NOMO-1 treated with DMSO at 0.1 percent for 48 hours (cell line): ENCODE measurements at regions not wholly inside any gene's neighbourhood (a gene's known extent, or its start where the extent isn't known, plus 50 kb on each side); places are given as distances from the start of the nearest gene placed in this dataset.
"Not testable (repeated sequence)": the region's sequence is repeated elsewhere in the genome, so short reads cannot be mapped to it uniquely, and the experiment has no call there.

Source experiments
- DNase-seq: peaks from one replicate; lab custom pipeline; 2025; ENCODE audit not compliant: unreplicated experiment; lab: John Stamatoyannopoulos, UW

DNA sequence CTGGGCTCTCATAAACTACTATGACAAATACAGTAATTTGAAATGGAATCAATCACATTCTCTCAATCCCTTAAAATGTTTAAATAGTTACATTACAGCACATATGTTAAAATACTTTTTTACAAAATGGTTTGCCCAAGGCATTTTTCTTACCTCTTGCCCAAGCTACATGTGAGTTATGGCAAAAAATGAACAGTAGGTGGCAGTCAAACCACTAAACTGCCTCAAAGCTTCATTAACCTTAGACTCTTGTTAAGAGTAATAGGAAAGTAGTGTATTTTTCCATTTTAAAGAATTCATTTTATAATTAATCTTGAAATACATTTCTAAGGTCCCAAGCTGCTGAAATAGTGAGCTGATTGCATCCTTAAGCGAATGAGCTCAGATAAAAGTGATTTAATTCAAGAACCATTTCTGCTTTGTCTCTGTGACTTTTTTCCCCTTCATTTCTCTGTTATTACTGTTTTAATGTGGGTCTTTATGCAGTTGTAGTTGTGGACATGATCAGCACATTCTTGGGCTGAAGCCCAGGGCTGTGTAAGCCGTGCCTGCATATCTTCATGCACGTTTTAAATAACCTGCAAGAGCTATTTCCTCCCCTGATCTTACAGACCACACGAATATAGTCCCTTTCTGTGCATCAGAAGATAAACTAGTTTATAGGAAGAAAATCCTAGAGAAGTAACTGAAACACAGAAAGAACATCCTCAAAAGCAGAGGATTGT is 311.8 kb downstream of the LNPK start:
- peak; percentile 49 for DNase-seq

DNA sequence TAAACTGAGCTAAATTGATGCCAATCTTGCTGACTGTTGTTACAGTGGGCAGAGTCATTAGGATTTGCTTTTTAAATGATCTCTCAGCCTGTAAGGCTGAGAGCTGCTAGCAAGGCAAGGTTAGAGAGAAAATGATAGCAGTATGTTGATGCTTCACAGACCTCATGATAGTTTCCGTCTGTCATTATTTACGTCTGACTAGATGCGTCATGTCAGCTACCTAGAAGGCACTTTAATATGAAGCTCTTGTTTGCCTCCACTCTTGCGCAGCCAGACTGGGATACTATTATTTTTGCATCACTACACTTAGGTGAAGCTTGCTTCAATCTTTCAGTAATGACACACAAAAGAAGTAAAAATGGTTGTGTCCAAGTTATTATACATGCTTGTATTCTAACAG is 313.8 kb downstream of the LNPK start:
- DNase-seq = no peak

DNA sequence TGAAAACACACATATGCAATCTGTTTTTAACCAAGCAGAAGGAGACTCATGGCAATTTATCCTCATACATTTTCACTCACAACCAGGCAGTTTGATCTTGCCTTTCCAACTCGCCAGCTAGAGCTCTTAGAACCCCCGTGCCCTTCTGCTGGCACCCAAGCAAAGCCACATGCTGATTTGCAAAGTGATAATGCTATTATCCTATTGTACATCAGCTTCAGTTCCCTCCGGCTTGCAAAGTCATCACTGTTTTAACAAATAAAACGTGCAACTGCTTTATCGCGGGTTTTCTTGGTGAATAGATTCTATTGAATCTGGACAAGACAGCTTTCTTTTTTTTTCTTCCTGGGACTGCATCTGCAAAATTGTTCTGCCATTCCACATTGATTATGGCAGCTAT is 314.6 kb downstream of the LNPK start:
- DNase-seq = no peak

DNA sequence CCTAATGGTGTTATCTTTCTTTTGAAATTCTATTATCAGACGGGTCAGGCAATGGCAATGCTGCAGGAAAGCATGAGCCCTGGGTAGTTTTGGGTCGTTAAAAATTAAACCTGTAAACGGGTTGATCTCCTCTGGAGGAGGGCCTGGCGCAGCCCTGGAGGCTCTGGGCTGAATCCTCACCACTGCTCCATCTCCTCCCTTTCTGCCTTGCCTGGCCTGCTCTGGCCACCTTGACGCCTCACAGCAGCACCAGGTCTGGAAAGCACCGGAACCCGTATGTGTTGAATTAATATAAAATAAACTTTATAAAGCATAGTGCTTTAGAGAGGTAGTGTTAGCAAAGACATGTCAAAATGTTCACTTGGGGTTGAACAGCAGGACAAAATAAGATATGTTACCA is 316.1 kb downstream of the LNPK start:
- no peak for DNase-seq

DNA sequence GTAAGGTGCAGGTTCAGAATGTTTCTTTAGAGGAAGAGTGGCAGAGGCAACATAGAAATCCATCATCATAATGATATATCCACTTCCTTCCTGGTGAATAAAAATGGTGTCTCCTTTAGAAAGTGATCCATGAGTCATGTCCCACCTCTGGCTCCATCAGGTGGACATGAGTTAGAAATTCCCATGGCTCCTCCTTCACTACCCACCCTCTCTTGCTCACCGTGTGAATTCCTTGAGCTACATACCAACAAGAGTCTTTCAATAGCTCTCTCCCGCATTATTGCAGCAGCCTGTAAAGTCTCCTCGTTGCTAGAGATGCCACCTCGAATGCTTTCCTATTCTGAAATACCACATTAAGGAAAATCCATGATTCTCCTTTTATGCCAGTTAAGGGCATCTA is 317.6 kb downstream of the LNPK start:
- DNase-seq = no peak

DNA sequence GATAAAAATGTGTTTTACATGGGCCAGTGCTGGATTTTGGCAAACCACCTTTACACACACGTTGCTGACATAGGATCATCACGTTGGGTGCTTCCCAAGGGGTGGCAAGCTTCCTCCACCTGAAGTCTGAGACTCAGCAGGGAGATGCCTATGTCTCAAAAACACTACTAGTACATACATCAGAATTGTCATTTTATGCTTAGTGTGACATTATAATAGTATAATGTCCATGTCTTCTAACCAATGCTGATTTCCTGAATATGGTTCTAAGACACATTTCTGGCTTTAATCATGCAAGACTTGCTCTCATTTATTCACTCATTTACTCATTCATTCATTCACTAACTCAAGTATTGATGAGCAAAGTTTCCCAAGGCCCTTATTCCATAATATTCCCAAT is 322.3 kb downstream of the LNPK start:
- no peak for DNase-seq

DNA sequence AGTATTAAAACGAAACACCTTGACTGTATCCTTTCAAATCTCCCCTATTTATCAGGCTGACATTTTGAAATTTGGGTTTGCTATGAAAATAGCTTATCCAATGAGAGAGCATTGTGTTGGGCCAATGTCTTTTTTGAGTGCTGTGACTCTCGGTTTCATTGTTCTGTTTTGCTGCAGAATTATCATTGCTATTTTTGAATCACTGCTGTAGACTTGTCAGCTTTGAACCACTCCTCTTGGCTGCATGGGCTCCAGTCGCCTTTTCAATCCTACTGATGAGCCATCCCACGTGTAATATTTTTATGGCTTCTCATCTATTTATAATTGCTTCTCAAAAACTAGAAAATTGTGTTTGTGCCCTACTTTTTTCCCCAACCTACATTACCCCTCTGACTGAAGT is 322.8 kb downstream of the LNPK start:
- no peak for DNase-seq

DNA sequence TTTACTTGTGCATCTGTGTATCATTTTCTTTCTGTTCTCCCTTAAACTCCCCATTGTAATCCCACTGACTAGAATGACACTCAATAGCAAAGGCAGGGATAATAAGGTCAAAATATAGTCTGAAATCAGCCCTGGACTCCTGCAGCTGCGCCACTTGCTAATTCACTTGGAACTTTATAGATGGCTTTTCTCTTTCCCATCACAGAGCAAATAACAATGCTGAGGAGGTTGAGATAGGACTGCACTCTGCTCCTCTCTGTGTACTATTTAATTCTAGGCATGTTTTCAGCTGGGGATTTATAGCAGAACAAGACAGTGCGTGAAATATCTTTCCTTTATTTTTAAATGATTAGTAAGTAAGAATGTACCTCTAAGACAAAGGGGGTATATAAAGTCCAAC is 324.2 kb downstream of the LNPK start:
- no peak for DNase-seq

DNA sequence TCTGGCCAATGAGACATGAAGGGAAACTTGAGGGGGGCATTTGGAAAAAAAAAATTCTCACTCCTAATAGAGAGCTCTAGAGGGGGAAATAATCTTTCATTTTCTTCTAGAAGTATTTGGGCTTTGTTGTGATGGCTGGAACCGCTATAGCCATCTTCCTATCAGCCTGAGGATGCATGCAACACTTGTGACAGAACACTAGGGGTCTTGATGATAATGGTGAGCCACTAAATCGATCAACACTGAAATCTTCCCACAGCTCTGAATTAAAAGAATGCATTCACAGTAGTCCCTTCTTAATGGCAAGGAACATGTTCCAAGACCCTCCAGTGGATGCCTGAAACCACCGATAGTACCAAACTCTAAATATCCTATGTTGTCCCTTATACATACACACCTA is 325.3 kb downstream of the LNPK start:
- DNase-seq = no peak

DNA sequence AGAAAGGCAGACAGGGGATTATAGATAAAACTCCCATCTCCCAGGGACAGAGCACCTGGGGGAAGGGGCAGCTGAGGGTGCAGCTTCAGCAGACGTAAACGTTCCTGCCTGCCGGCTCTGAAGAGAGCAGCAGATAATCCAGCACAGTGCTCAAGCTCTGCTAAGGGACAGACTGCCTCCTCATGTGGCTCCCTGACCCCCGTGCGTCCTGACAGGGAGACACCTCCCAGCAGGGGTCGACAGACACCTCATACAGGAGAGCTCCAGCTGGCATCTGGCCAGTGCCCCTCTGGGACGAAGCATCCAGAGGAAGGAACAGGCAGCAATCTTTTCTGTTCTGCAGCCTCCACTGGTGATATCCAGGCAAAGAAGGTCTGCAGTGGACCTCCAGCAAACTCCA is 333.3 kb downstream of the LNPK start:
- not testable (repeated sequence) for DNase-seq

DNA sequence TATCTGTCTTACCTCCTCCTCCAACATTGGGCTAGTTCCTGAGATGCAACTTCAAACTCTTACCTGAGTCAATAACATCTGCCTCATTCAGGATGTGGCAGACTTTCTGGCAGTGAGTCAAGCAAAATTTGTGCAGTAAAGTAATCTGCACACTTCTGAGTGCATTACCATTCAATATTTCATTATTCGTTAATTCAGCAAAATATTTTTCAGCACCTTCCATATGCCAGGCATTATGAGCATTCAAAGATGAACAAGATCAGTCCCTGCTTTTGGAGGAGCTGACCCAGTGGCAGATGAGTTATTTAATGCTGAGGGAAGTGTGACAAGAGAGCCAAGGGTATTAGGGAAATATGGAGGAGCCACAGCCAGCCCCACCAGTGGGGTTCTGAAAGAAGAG is 339.7 kb downstream of the LNPK start:
- no peak for DNase-seq

DNA sequence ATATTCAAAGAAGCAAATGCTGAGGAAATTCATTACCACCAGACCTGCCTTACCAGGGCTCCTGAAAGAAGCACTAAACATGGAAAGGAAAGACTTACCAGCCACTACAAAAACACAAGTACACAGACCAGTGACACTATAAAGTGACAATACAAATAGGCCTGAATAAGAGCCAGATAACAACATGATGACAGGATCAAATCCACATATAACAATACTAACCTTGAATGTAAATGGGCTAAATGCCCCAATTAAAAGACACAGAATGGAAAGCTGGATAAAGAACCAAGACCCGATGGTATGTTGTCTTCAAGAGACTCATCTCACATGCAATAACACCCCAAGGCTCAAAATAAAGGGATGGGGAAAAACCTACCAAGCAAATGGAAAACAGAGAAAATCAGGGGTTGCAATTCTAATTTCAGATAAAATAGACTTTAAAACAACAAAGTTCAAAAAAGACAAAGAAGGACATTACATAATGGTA is 353.4 kb downstream of the LNPK start:
- no peak for DNase-seq

DNA sequence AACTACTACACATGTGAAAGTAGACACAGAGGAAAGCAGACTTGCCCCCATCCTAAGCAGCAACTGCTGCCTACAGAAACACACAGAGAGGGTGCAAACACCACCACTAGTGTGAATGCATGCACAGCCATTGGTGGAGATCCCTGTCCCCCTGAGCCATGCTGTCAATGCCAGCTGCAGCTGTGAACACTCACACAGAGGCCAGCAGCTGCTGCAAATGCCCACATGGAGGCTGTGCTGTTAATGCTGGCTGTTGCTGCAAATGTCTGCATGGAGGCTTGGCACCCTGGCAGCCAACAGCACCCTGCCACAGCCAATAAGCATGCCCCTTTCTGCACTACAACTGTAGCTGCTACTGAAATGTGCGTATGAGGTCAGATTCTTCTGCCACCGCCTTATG is 355.0 kb downstream of the LNPK start:
- DNase-seq = no peak

DNA sequence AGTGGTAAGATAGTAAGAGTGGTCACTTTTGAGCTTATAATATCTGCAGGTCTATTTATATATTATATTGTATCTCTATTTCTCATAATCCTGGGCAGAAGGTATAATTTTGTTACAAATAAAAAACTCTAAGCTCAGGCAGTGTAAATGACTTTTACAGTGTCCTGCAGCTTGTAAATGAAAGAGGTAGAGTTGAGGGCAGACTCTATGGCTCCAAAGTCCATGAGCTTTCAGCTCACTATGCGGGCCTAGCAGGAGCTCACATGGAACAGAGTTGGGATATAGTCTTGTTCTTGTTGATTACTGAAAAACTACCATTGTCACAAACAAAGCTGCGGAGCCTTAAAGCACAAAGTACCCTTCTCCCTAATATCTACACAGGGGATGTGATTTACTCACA is 361.4 kb downstream of the LNPK start:
- no peak for DNase-seq

DNA sequence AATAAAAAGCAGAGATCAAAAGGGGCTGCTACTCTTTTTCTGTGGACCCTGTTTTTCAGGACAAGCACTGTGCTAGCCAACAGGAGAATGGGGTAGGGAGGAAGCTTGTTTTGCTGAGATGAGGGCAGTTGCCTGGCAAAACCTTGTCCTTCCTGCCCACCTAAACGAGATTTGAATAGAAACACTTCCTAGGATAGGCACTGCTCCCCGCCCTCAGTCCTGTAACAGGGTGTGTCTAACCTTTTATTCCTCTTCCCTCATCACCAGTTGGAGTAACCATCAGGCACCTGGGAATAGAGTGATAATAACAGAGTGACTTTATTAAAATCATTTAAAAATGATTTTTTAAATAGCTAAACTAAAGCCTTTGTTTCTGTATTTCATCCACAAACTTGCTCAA is 368.8 kb downstream of the LNPK start:
- no peak for DNase-seq

DNA sequence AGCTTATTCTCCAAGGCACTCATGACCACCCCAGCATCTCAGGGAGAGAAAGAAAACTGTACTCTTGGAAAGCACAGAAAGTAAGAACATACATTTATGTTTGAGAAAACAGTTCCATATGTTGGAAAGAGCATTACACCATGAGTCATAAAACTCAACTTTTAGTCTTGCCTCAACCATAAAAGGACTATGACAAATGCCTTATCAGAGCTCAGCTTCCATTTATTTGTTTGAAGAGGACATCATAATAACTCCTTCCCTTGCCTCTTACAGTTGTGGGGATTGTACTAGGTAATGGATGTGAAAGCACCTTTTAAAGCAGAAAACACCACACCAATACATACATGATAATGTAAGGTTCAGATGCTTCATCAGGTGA is 370.8 kb downstream of the LNPK start:
- DNase-seq = no peak

DNA sequence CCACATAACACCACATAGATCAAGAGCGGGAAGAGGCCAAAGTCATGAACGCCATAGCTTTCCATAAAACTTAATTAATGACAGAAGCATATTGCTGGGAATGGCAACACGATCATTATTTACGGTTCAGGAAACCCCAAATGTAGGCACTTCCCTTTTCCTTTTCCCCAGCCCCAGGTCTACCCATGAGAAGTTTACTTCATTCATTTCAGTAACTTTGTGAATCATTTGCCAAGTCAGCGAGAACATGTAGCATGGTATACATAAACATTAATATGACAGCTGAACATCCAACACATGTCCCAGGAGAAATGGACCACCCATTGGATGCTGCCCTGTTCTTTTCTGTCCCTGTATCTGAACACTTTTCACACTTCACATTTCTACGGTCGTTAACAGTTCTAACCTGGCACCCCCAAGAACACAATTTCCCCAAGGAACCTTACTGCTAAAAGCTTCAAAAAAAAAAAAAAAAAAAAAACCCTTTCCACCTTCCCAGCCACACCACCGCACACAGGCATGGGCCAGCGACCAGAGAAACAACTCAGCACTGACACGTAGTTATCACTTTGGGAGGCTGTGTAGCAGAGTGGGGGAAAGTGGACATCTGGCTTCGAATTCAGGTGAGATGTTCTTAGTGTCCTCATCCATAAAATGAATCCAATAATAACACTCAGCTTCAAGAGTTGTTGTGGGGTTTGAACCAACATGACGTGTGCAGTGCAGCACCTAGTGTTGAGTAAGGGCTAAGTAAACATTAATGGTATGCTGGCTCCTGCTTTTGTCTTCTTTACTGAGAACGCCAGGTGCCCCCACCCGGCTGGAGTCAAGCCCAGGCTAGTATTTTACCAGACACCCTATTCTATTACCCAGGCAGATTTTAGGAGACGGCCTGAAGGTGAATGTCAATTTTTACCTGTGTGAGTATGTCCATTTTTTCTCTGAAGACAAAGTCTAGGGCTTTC is 371.5 kb downstream of the LNPK start:
- peak; percentile 37 for DNase-seq

DNA sequence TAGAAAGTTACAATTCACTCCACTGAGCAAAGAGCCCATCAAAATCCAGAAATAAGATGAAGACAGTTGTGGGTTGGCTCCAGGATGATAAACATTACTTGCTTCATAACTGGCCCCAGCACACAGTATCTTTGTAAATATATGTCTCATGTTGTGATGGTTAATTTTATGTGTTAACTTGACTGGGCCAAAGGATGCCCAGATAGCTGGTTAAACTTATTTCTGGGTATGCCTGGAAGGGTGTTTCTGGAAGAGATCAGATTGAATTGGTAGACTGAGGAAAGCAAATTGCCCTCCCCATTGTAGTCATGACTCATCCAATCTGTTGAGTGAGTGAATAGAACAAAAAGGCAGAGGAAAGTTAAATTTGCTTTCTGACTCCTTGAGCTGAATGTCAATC is 373.8 kb downstream of the LNPK start:
- no peak for DNase-seq

DNA sequence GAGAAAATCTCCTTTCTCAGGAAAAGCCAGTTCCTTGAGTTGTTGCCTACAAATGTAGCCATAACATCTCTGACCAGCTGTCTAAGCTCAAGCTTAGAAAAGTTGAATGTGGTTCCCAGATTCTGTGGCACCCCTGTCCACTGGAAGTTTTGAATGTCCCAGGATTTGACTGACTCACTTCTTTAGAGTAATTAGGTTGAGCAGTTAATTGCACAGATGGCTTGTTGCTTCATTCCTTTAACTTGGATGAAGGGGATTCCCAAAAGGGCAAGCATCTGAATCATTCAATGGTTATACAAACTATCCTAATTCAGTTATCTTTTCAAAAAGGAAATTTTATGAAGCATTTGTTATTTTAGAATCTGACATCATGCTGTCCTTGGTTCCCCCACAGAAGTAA is 374.7 kb downstream of the LNPK start:
- no peak for DNase-seq

DNA sequence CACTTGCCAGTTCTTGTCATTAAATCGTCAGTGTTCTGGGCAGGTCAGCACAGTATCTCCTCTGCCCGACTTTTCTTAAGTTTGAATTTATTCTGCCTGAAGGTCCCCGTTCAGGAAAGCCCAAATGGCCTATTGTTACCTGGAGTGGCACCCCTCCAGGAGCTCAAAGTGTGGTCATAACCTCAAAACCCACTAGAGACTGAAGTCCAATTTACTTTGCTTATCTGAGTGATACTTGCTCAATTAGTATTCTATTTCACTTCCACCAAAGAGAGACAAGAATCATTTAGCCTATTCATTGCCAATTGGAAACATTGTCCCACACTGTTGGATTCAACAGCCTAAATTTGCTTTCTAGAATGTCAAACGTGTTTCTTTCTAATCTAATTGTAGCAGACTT is 375.3 kb downstream of the LNPK start:
- DNase-seq = no peak

DNA sequence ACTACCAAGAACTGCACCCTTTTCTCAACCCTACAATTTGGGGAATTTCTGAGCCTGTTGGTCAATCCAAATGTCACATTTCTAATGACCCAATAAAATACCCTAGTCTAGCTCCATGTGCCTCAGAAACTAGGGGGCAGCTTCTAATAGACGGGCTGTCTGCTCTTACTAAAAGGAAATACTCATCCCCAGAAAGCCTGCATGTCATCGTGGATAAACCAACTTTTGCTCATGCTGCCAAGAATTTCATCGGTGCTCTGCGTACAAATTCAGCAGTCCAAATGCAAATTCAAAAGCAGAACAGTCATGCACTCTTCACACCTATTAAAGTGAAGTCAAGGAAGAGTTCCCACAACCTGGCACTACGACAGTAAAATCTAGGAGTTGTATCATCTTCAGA is 377.3 kb downstream of the LNPK start:
- no peak for DNase-seq

DNA sequence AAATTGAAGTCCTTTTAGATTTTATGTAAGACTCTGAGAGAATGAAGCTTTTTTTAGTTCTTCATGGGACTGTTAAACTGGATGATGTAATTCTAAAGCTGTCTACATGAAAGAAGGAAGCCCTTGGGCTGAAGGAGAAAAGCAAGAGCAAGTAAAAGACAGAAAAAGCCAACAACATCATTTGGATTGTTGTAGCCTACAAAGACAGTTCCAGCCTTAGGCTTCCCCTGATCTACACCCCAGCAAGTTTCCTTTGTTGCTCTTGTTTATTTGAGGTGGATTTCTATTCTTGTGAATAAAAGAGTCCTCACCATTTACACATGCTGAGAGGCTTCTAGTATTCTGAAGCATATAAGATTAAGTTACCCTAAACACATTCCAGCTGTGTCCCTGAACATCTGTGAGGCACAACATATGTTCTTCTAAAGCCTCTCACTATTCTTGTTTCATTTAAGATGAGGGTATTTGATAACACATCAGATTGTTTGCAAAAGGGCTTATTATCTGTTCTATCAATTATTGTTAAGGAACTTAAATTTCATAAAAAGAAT is 377.8 kb downstream of the LNPK start:
- peak; percentile 31 for DNase-seq
